Astrocyte of the spinal cord (primary cell): ENCODE measurements at regions not wholly inside any gene's neighbourhood (a gene's known extent, or its start where the extent isn't known, plus 50 kb on each side); places are given as distances from the start of the nearest gene placed in this dataset.
A peak's percentile ranks its signal among the peaks of the same experiment; 100 is the strongest.

Experiments used
- DNase-seq: peaks from one replicate; pipeline ENCODE4 v3.0.0; 2011; ENCODE audit warnings: low read depth, low spot score
- H3K4me3 ChIP-seq: 2 replicates; pipeline ENCODE4 v1.5.1; 2011; ENCODE audit warnings: low read depth, mild to moderate bottlenecking, low read length, moderate library complexity
- in situ Hi-C: cut with HindIII; loops from 2 replicates; pipeline ENCODE4 v1.10.0; 2017; ENCODE audit warnings: low sequenced_read_pairs
- TF ChIP-seq, protein P1 (sequence below): IDR thresholded peaks from 2 replicates; pipeline ENCODE4 v1.5.1; 2012; ENCODE audit warnings: low read depth, mild to moderate bottlenecking, low read length, inconsistent platforms

DNA sequence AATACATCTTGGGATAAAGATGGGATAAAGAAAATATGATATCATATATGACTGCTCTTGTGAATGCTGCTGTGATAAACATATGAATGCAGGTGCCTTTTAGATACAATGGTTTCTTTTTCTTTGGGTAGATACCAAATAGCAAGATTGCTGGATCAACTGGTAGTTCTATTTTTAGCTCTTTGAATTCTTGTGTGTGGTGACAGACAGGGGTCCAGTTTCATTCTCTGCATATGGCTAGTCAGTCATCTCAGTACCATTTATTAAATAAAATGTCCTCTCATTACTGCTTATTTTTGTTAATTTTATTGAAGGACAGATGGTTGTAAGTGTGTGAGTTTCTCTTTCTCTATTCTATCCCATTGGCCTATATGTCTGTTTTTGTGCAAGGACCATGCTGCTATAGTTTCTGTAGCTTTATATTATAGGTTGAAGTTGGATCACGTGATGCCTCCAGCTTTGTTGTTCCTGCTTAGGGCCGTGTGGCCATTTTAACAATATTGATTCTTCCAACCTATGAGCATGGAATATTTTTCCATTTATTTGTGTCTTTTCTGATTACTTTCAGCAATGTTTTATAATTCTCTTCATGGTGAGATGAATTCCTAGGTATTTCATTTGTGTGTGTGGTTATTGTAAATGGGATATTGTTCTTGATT is 1089.8 kb upstream of the CADM2 start:
- in situ Hi-C loops = no loop called here
- H3K4me3 ChIP-seq = no peak overlapping the region
- TF ChIP-seq, protein P1, sequence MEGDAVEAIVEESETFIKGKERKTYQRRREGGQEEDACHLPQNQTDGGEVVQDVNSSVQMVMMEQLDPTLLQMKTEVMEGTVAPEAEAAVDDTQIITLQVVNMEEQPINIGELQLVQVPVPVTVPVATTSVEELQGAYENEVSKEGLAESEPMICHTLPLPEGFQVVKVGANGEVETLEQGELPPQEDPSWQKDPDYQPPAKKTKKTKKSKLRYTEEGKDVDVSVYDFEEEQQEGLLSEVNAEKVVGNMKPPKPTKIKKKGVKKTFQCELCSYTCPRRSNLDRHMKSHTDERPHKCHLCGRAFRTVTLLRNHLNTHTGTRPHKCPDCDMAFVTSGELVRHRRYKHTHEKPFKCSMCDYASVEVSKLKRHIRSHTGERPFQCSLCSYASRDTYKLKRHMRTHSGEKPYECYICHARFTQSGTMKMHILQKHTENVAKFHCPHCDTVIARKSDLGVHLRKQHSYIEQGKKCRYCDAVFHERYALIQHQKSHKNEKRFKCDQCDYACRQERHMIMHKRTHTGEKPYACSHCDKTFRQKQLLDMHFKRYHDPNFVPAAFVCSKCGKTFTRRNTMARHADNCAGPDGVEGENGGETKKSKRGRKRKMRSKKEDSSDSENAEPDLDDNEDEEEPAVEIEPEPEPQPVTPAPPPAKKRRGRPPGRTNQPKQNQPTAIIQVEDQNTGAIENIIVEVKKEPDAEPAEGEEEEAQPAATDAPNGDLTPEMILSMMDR = no peak
- no peak for DNase-seq

DNA sequence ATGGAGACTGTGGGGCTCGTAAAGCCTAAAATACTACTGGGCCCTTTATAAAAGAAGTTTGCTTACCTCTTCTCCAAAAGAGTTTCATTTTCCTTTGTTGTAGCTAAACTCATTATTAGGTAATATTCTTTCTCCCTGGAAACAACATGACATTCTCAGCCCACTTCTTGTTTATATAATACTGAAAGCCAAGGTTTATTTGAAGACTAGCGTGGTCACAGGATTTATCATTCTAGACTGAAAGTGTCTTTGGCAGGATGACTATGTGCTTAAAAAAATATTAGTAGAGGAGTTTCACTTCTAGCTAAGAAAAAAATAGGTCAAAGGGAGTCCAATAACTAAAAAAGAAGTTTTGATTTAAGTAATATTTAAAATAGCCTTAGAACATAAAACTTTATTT is 1085.2 kb upstream of the CADM2 start:
- peak; percentile 66 for DNase-seq
- TF ChIP-seq, protein P1 = no peak
- no peak overlapping the region for H3K4me3 ChIP-seq
- in situ Hi-C loops = no loop called here

DNA sequence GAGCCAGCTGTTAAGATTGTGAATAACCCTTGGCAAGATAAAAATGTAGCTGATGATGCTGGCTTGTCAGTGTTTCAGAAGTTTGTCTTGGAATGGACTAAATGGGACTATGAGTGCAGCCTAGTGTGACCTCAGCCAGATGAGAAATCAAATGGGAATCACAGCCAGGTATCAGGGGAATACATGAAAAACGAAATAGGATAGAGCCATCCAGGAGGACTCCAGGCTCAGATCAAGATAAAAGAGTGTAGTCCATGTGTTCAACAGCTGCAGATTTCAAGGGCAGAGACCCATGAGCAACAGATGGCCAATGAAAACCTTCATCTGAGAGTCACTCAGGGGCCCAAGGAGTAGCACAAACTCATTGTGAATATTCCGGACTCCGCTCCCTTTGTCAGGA is 1080.9 kb upstream of the CADM2 start:
- DNase-seq = no peak
- TF ChIP-seq, protein P1 = no peak
- H3K4me3 ChIP-seq = no peak overlapping the region
- in situ Hi-C loops = no loop called here

DNA sequence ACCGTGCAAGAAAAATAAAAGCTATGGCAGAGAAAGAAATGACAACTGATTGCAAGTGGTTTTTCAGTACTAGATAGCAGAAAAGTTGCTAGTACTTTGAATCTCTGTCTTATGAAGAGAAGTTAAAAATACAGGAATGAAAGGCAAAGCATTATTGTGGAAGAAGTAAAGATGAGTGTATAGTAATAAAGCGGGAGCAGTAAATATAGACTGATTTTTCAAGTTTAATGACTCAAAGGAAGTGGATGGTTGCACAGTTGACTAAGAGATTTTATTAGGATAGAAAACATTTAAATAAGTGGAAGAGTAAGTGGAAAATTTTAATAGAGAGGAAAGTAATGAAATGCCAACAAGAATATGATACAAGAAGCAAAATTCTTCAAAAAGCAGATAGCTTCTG is 1076.1 kb upstream of the CADM2 start:
- in situ Hi-C loops = no loop called here

DNA sequence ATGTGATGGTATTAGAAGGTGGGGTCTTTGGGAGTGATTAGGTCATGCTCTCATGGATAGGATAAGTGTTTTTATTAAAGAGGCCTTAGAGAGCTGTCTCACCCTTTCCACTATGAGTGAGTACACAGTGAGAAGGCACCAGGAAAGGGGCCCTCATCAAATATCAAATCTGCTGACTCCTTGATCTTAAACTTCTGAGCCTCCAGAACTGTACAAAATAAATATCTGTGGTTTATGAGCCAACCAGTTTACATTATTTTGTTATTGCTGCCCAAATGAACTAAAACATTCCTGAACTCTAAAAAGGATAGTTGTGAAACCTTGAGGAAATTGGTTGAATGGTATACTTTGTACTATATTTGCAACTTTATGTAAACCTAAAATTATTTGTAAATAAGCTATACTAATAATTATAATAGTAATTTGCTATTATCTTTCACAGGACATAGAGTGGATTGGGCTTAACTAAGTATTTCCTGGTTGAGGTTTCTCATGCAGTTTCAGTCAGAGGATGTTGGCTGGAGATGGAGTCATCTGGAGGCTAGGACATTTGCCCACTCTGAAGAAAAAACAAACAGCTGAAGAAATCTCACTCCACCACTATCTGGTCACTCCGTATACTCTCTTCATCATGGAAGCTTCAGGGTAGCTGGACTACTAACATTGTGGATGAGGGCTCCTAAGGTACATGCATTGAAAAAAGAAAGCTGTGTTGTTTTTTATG is 1068.6 kb upstream of the CADM2 start:
- H3K4me3 ChIP-seq = no peak overlapping the region
- TF ChIP-seq, protein P1 = no peak
- in situ Hi-C loops = no loop called here
- peak; percentile 85 for DNase-seq

More for the DNA sequence above, 1076.1 kb upstream of the CADM2 start:
- H3K4me3 ChIP-seq = no peak overlapping the region
- TF ChIP-seq, protein P1 = no peak
- DNase-seq = no peak

DNA sequence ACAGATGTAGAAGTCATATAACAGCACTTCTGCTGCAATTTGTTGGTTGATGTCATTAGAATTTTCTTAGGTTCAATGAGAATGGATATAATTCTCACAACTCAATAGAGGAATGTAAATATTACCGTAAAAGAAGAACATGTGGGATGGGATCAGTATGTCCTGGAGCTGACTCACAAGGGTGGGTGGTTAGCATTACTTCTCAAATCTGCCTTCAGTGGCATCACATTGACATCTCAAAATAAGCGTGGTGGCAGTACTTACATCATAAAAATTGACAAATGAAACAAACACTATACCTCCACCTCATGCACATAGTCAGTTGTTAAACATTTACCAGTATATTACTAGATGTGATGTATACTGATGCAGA is 1068.0 kb upstream of the CADM2 start:
- peak; percentile 65 for DNase-seq
- H3K4me3 ChIP-seq = no peak overlapping the region
- TF ChIP-seq, protein P1 = no peak
- in situ Hi-C loops = no loop called here
